GM10266 (cell line): ENCODE measurements at regions not wholly inside any gene's neighbourhood (a gene's known extent, or its start where the extent isn't known, plus 50 kb on each side); places are given as distances from the start of the nearest gene placed in this dataset.

Source experiments
- DNase-seq: peaks from one replicate; pipeline ENCODE4 v3.0.0; 2012; ENCODE audit errors: extremely low spot score
- TF ChIP-seq, protein P1 (sequence below): IDR thresholded peaks from 2 replicates; pipeline ENCODE4 v1.5.1; 2012; ENCODE audit warnings: mild to moderate bottlenecking, low read depth; ENCODE audit not compliant: control insufficient read depth, insufficient read depth; ENCODE audit errors: missing control alignments

- TF ChIP-seq, protein P1, sequence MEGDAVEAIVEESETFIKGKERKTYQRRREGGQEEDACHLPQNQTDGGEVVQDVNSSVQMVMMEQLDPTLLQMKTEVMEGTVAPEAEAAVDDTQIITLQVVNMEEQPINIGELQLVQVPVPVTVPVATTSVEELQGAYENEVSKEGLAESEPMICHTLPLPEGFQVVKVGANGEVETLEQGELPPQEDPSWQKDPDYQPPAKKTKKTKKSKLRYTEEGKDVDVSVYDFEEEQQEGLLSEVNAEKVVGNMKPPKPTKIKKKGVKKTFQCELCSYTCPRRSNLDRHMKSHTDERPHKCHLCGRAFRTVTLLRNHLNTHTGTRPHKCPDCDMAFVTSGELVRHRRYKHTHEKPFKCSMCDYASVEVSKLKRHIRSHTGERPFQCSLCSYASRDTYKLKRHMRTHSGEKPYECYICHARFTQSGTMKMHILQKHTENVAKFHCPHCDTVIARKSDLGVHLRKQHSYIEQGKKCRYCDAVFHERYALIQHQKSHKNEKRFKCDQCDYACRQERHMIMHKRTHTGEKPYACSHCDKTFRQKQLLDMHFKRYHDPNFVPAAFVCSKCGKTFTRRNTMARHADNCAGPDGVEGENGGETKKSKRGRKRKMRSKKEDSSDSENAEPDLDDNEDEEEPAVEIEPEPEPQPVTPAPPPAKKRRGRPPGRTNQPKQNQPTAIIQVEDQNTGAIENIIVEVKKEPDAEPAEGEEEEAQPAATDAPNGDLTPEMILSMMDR: no peak
- no peak for DNase-seq
Measured at GRCh38 chr1:34470401-34470800, 284.4 kb upstream of the GJB5 start.

GRCh38 chr1:34474566-34474965 is 280.3 kb upstream of the GJB5 start:
- no peak for DNase-seq
- TF ChIP-seq, protein P1: no peak

- TF ChIP-seq, protein P1: no peak
- no peak for DNase-seq
Measured at GRCh38 chr1:34476371-34476770, 278.5 kb upstream of the GJB5 start.

- no peak for DNase-seq
- TF ChIP-seq, protein P1: no peak
Measured at GRCh38 chr1:34477632-34478141, 277.2 kb upstream of the GJB5 start.

- TF ChIP-seq, protein P1: no peak
- no peak for DNase-seq
Measured at GRCh38 chr1:34478515-34479076, 276.3 kb upstream of the GJB5 start.

DNA sequence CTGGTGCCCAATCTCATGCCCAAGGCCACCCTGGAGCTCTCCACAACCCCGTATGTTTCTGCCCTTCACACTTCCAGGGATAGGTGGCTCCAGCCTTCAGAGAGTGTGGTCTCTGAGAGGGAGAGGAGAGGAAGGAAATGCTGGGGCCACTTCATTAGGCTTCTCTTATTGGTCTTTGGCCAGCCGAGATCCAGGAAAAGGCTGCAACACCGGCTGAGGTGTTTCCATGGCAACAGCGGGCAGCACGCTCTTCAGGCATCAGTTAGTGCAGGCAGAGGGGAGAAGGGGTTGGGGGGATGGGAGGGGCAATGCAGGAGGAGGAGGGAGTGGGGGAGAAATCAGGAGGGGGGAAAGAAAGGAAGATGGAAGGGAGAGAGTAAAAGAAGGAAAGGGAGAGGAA is 275.1 kb upstream of the GJB5 start:
- TF ChIP-seq, protein P1: no peak
- DNase-seq: no peak

DNA sequence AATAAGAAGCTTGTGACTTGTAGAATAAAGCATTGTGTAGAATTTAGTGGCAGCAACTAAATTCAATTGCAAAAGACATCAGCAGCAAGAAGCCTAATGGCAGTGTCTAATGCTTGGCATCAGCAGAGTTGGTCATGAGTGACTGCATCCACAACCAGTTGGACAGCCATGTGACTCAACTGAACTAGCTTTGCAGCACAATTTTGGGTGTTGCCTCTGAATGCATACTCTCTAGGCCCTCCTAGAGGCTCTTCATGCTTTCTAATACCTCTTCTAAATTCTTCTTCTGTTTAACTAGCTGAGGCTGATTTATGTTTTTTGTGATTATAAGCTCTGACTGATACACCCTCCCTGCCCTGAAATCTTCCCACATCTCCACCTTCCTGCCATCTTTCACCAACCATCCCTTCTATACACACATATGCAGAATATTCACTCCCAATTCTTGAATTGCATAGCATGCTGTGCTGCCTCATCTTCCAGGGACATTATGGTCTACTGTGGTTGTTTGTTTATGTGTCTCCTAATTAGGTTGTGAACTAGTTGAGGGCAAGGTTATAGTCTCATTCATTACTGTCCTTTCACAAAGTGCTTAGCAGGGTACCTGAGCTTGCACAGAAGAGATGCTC is 266.7 kb upstream of the GJB5 start:
- DNase-seq: no peak
- TF ChIP-seq, protein P1: no peak
